ENCODE measurements at regions not wholly inside any gene's neighbourhood (a gene's known extent, or its start where the extent isn't known, plus 50 kb on each side); places are given as distances from the start of the nearest gene placed in this dataset.
"Not testable (repeated sequence)": the region's sequence is repeated elsewhere in the genome, so short reads cannot be mapped to it uniquely, and the experiment has no call there.

DNA sequence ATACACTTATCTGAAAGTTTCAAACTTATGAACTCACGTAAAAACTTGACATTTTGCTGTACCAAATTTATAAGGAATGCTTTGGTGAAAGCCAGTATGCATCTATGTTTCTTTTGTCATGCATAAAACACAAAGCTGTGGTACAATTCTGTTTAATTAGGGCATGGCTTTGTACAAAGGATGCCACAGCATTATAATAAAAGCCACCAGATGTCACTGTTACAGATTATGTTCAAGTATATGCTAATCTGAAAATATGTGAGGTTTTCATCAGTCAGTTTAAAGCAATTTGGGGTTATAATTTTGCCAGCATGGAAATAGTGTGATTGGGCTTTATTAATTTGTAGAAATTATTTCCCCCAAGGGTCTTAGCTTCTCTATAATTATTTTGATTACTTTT is 69.0 kb downstream of the ATOH1 start:
- Histone ChIP-seq H3K4me1 (ENCODE audit: insufficient read depth) (no peaks in the 10 kb centered on the region), H3K79me2 (ENCODE audit: insufficient read depth) (no peaks in the 10 kb centered on the region), H3K4me3 (no peak overlapping the region), H3K9ac (no peak overlapping the region), H3K27me3 (replicated peaks; ENCODE audit: insufficient read depth) (no peaks in the 10 kb centered on the region), H3K36me3 (ENCODE audit: low read depth) (no peaks in the 10 kb centered on the region), H3K9me3 (ENCODE audit: low read depth) (no peaks in the 10 kb centered on the region), H3K9me2 (ENCODE audit: insufficient read depth) (no peaks in the 10 kb centered on the region), H4K20me1 (ENCODE audit: insufficient read depth) (no peaks in the 10 kb centered on the region), H3F3A (ENCODE audit: insufficient read depth) (no peaks in the 10 kb centered on the region), H2AFZ (no peak overlapping the region), H3K27ac (no peak overlapping the region), H3K4me2 (ENCODE audit: unreplicated experiment) (no peak overlapping the region)
- TF ChIP-seq EZH2phosphoT487 (IDR thresholded peaks at IDR 0.05; ENCODE audit: insufficient read depth, low read depth) (no peak), EZH2 (IDR thresholded peaks at IDR 0.05; ENCODE audit: insufficient read depth, poor library complexity, severe bottlenecking) (no peak)
- in situ Hi-C loops (cut with MboI) = no loop called here
- WGBS, 2 experiments (ENCODE audit: low coverage in 1 of 2, low lambda C conversion rate in 2 of 2, missing lambda C conversion rate in 2 of 2) = 0% methylated on average over 1 of the region's 1 CpG
- peak; percentile 19 for DNase-seq

DNA sequence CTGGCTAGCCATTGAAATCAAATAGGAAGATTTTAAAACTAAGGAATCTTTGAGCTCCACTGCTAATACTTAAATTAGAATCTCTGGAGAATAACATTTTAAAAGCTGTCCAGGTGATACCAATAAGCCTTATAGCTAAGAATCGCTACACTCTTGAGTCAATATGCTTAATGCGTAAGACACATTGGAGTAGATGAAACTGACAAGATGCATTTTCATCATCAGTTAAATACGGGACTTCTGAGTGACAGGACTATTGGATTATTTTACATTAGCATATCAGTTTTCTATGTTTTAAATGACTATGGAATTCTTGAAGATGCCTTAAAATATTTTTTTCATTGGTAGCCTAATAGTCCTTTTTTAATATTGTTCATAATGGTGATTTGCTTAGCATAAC is 80.2 kb downstream of the ATOH1 start:
- Histone ChIP-seq H3K4me3 (no peak overlapping the region), H3K9me3 (ENCODE audit: low read depth) (no peaks in the 10 kb centered on the region), H3K27me3 (replicated peaks; ENCODE audit: insufficient read depth) (no peaks in the 10 kb centered on the region), H3K9me2 (ENCODE audit: insufficient read depth) (no peaks in the 10 kb centered on the region), H2AFZ (no peak overlapping the region), H3F3A (ENCODE audit: insufficient read depth) (no peaks in the 10 kb centered on the region), H3K27ac (no peak overlapping the region), H3K79me2 (ENCODE audit: insufficient read depth) (no peaks in the 10 kb centered on the region), H3K36me3 (ENCODE audit: low read depth) (no peaks in the 10 kb centered on the region), H3K4me1 (ENCODE audit: insufficient read depth) (no peaks in the 10 kb centered on the region), H3K9ac (no peak overlapping the region), H4K20me1 (ENCODE audit: insufficient read depth) (no peaks in the 10 kb centered on the region), H3K4me2 (ENCODE audit: unreplicated experiment) (no peak overlapping the region)
- in situ Hi-C loops (cut with MboI) = no loop called here
- 41 to 50% methylated on average over 3 of the region's 3 CpGs for WGBS, 2 experiments (ENCODE audit: low coverage in 1 of 2, low lambda C conversion rate in 2 of 2, missing lambda C conversion rate in 2 of 2)
- DNase-seq = no peak
- TF ChIP-seq EZH2 (IDR thresholded peaks at IDR 0.05; ENCODE audit: insufficient read depth, poor library complexity, severe bottlenecking) (no peak), EZH2phosphoT487 (IDR thresholded peaks at IDR 0.05; ENCODE audit: insufficient read depth, low read depth) (no peak)

DNA sequence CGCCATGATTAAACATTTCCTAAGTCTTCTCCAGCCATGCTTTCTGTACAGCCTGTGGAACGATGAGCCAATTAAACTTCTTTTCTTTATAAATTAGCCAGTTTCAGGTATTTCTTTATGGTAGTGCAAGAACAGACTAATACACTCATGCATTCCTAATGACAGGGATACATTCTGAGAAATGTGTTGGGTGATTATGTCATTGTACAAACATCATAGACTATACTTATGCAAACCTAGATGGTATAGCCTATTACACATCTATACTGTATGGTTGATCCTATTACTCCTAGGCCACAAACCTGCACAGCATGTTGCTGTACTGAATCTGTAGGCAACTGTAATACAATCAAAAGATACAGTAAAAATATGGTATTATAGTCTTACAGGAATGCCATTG is 83.1 kb downstream of the ATOH1 start:
- TF ChIP-seq EZH2 (IDR thresholded peaks at IDR 0.05; ENCODE audit: insufficient read depth, poor library complexity, severe bottlenecking) (no peak), EZH2phosphoT487 (IDR thresholded peaks at IDR 0.05; ENCODE audit: insufficient read depth, low read depth) (no peak)
- no peaks in the 10 kb centered on the region for H3K36me3 ChIP-seq (ENCODE audit: low read depth)
- no peak overlapping the region for H2AFZ ChIP-seq
- no peaks in the 10 kb centered on the region for H3F3A ChIP-seq (ENCODE audit: insufficient read depth)
- no peaks in the 10 kb centered on the region for H4K20me1 ChIP-seq (ENCODE audit: insufficient read depth)
- H3K4me1 ChIP-seq (ENCODE audit: insufficient read depth) = no peaks in the 10 kb centered on the region
- H3K4me3 ChIP-seq = no peak overlapping the region
- 41% methylated on average over 2 of the region's 2 CpGs for WGBS, 2 experiments (ENCODE audit: low coverage in 1 of 2, low lambda C conversion rate in 2 of 2, missing lambda C conversion rate in 2 of 2)
- H3K79me2 ChIP-seq (ENCODE audit: insufficient read depth) = no peaks in the 10 kb centered on the region
- H3K27me3 ChIP-seq (replicated peaks; ENCODE audit: insufficient read depth) = no peaks in the 10 kb centered on the region
- H3K9me2 ChIP-seq (ENCODE audit: insufficient read depth) = no peaks in the 10 kb centered on the region
- H3K27ac ChIP-seq = no peak overlapping the region
- H3K9ac ChIP-seq = no peak overlapping the region
- no peaks in the 10 kb centered on the region for H3K9me3 ChIP-seq (ENCODE audit: low read depth)
- H3K4me2 ChIP-seq (ENCODE audit: unreplicated experiment) = no peak overlapping the region
- no peak for DNase-seq
- in situ Hi-C loops (cut with MboI) = no loop called here

DNA sequence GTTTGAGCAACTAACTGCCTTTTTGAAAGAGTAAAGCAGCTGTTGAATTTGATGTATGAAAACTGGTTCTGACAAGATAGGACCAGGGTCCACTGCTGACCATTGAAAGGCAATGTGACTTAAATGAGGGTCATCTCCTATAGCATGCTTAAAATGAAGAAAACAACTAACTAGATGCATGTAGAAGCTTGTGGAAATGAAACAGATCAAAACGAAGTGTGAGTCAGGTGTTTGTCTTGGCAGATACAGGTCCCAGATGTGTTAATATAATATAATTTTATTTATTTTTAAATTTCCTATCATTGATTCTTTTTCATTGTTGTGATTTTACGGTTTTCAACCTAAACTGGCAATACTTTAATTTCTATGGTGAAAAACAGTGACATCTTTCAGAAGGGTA is 83.6 kb downstream of the ATOH1 start:
- in situ Hi-C loops (cut with MboI) = no loop called here
- no peaks in the 10 kb centered on the region for H3F3A ChIP-seq (ENCODE audit: insufficient read depth)
- WGBS, 2 experiments (ENCODE audit: low coverage in 1 of 2, low lambda C conversion rate in 2 of 2, missing lambda C conversion rate in 2 of 2) = 27 to 31% methylated on average over 2 of the region's 2 CpGs

DNA sequence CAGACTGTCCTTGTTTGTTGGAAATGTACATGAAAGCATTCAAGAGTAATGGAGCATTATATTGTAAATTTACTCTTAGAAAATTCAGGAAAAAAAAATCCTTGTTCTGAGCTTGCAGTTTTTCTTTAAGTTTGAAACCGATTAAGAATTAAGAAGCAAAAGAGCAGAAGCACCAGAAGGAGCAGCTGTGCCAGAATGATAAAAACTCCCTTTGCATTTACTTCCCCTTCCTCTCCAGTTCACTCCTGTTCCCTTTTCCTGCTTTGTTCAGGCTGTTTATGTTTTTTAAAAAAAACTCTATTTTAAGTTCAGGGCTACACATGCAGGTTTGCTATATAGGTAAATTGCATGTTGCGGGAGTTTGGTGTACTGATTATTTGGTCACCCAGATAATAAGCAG is 90.3 kb downstream of the ATOH1 start:
- Histone ChIP-seq H3K9me3 (ENCODE audit: low read depth) (no peaks in the 10 kb centered on the region), H3K79me2 (ENCODE audit: insufficient read depth) (no peaks in the 10 kb centered on the region), H3F3A (ENCODE audit: insufficient read depth) (no peaks in the 10 kb centered on the region), H3K27me3 (replicated peaks; ENCODE audit: insufficient read depth) (no peaks in the 10 kb centered on the region), H3K9me2 (ENCODE audit: insufficient read depth) (no peaks in the 10 kb centered on the region), H2AFZ (no peak overlapping the region), H3K27ac (no peak overlapping the region), H3K36me3 (ENCODE audit: low read depth) (no peaks in the 10 kb centered on the region), H3K4me2 (ENCODE audit: unreplicated experiment) (no peak overlapping the region), H3K4me3 (no peak overlapping the region), H3K9ac (no peak overlapping the region), H4K20me1 (ENCODE audit: insufficient read depth) (no peaks in the 10 kb centered on the region), H3K4me1 (ENCODE audit: insufficient read depth) (no peaks in the 10 kb centered on the region)
- no peak for DNase-seq
- TF ChIP-seq EZH2 (IDR thresholded peaks at IDR 0.05; ENCODE audit: insufficient read depth, poor library complexity, severe bottlenecking) (no peak), EZH2phosphoT487 (IDR thresholded peaks at IDR 0.05; ENCODE audit: insufficient read depth, low read depth) (no peak)
- in situ Hi-C loops (cut with MboI) = no loop called here
- WGBS, 2 experiments (ENCODE audit: low coverage in 1 of 2, low lambda C conversion rate in 2 of 2, missing lambda C conversion rate in 2 of 2) = 28 to 29% methylated on average over 2 of the region's 2 CpGs

More for the DNA sequence above, 83.6 kb downstream of the ATOH1 start:
- TF ChIP-seq EZH2phosphoT487 (IDR thresholded peaks at IDR 0.05; ENCODE audit: insufficient read depth, low read depth) (no peak), EZH2 (IDR thresholded peaks at IDR 0.05; ENCODE audit: insufficient read depth, poor library complexity, severe bottlenecking) (no peak)
- H3K79me2 ChIP-seq (ENCODE audit: insufficient read depth) = no peaks in the 10 kb centered on the region
- H3K4me2 ChIP-seq (ENCODE audit: unreplicated experiment) = no peak overlapping the region
- H3K27ac ChIP-seq = no peak overlapping the region
- no peak overlapping the region for H2AFZ ChIP-seq
- no peaks in the 10 kb centered on the region for H3K9me2 ChIP-seq (ENCODE audit: insufficient read depth)
- H3K4me3 ChIP-seq = no peak overlapping the region
- H3K4me1 ChIP-seq (ENCODE audit: insufficient read depth) = no peaks in the 10 kb centered on the region
- H3K27me3 ChIP-seq (replicated peaks; ENCODE audit: insufficient read depth) = no peaks in the 10 kb centered on the region
- H3K36me3 ChIP-seq (ENCODE audit: low read depth) = no peaks in the 10 kb centered on the region
- no peaks in the 10 kb centered on the region for H3K9me3 ChIP-seq (ENCODE audit: low read depth)
- no peak overlapping the region for H3K9ac ChIP-seq
- H4K20me1 ChIP-seq (ENCODE audit: insufficient read depth) = no peaks in the 10 kb centered on the region
- no peak for DNase-seq

DNA sequence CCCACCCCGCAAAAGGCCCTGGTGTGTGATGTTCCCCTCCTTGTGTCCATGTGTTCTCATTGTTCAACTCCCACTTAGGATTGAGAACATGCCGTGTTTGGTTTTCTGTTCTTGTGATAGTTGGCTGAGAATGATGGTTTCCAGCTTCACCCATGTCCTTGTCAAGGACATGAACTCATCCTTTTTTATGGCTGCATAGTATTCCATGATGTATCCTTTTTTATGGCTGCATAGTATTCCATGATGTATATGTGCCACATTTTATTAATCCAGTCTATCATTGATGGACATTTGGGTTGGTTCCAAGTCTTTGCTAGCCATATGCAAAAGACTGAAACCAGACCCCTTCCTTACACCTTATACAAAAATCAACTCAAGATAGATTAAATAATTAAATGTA is 95.0 kb downstream of the ATOH1 start:
- H4K20me1 ChIP-seq (ENCODE audit: insufficient read depth); H2AFZ ChIP-seq; H3K4me1 ChIP-seq (ENCODE audit: insufficient read depth); H3K79me2 ChIP-seq (ENCODE audit: insufficient read depth); H3K27ac ChIP-seq; H3K9me2 ChIP-seq (ENCODE audit: insufficient read depth); H3K36me3 ChIP-seq (ENCODE audit: low read depth); H3F3A ChIP-seq (ENCODE audit: insufficient read depth); in situ Hi-C loops (cut with MboI); DNase-seq; H3K27me3 ChIP-seq (replicated peaks; ENCODE audit: insufficient read depth); H3K4me3 ChIP-seq; H3K9me3 ChIP-seq (ENCODE audit: low read depth); H3K4me2 ChIP-seq (ENCODE audit: unreplicated experiment); H3K9ac ChIP-seq: not testable (repeated sequence)
- WGBS, 2 experiments (ENCODE audit: low coverage in 1 of 2, low lambda C conversion rate in 2 of 2, missing lambda C conversion rate in 2 of 2) = 20 to 22% methylated on average over 2 of the region's 2 CpGs

Data from GM23248 (cell line).